ENCODE measurements at regions not wholly inside any gene's neighbourhood (a gene's known extent, or its start where the extent isn't known, plus 50 kb on each side); places are given as distances from the start of the nearest gene placed in this dataset.
A peak's percentile ranks its signal among the peaks of the same experiment; 100 is the strongest.

- Histone ChIP-seq H3K27ac (ENCODE audit: extremely low read depth, low read depth, low read length) (no peak overlapping the region), H3K4me3 (ENCODE audit: low read depth, low read length) (no peak overlapping the region), H3K36me3 (ENCODE audit: control insufficient read depth in 2 of 2, insufficient read depth in 1 of 2, low read length in 2 of 2) (no peaks in the 10 kb centered on the region), H3K4me1 (ENCODE audit: control insufficient read depth, insufficient read depth, low read length) (no peaks in the 10 kb centered on the region; the same call in 1 of the 2 replicates), H3K9me3 (ENCODE audit: control insufficient read depth, insufficient read depth, low read depth, low read length) (no peaks in the 10 kb centered on the region)
- ChIA-PET POLR2A (no interaction called here), CTCF (no interaction called here)
- TF ChIP-seq ZBTB26 (tag by site-specific recombination; optimal IDR thresholded peaks at IDR 0.05) (no peak), YY1 (tag by site-specific recombination; IDR thresholded peaks at IDR 0.05) (no peak), ZNF501 (tag by site-specific recombination; IDR thresholded peaks at IDR 0.05) (no peak), ZNF626 (tag by site-specific recombination; IDR thresholded peaks at IDR 0.05) (no peak), ZNF513 (tag by site-specific recombination; IDR thresholded peaks at IDR 0.05) (no peak), ZNF514 (tag by site-specific recombination; IDR thresholded peaks at IDR 0.05) (no peak), GFI1B (tag by site-specific recombination; IDR thresholded peaks at IDR 0.05) (no peak), ZNF214 (tag by site-specific recombination; IDR thresholded peaks at IDR 0.05; ENCODE audit: borderline replicate concordance) (no peak)
Observed at GRCh38 chr20:6953611-6954010, 186.1 kb downstream of the BMP2 start.

- H3K36me3 ChIP-seq (ENCODE audit: control insufficient read depth in 2 of 2, insufficient read depth in 1 of 2, low read length in 2 of 2): no peaks in the 10 kb centered on the region
- no peak overlapping the region for H3K4me3 ChIP-seq (ENCODE audit: low read depth, low read length)
- ChIA-PET POLR2A (no interaction called here), CTCF (no interaction called here)
- H3K4me1 ChIP-seq (ENCODE audit: control insufficient read depth, insufficient read depth, low read length): peaks cover 1% of the 10 kb centered on the region; the same call in 1 of the 2 replicates
- no peak for TF ChIP-seq RBAK (tag by site-specific recombination; IDR thresholded peaks at IDR 0.05)
- TF ChIP-seq ZNF239 (tag by site-specific recombination; IDR thresholded peaks at IDR 0.05): no peak
- peak; percentile 71 for TF ChIP-seq TRIM28 (IDR thresholded peaks at IDR 0.05; ENCODE audit: borderline replicate concordance, low read length)
- 0 out of 2 replicates have a peak, but pooled peaks have one; percentile 24 for TF ChIP-seq HOXD13 (CRISPR knock-in tag; IDR thresholded peaks at IDR 0.05; ENCODE audit: borderline replicate concordance)
- peak; percentile 48; the same call in 1 of the 2 replicates for TF ChIP-seq TCF7L2 (IDR thresholded peaks at IDR 0.05; ENCODE audit: borderline replicate concordance, low read depth, low read length)
- 0 out of 2 replicates have a peak, but pooled peaks have one; percentile 15 for TF ChIP-seq HIC1 (tag by site-specific recombination; IDR thresholded peaks at IDR 0.05)
- no peak overlapping the region for H3K27ac ChIP-seq (ENCODE audit: extremely low read depth, low read depth, low read length)
- H3K9me3 ChIP-seq (ENCODE audit: control insufficient read depth, insufficient read depth, low read depth, low read length): no peaks in the 10 kb centered on the region
Observed at GRCh38 chr20:6954219-6954618, 186.7 kb downstream of the BMP2 start.

GRCh38 chr20:6956056-6956455 is 188.6 kb downstream of the BMP2 start:
- Histone ChIP-seq H3K36me3 (ENCODE audit: control insufficient read depth in 2 of 2, insufficient read depth in 1 of 2, low read length in 2 of 2) (no peaks in the 10 kb centered on the region), H3K27ac (ENCODE audit: extremely low read depth, low read depth, low read length) (no peak overlapping the region), H3K4me1 (ENCODE audit: control insufficient read depth, insufficient read depth, low read length) (peaks cover 9% of the 10 kb centered on the region), H3K9me3 (ENCODE audit: control insufficient read depth, insufficient read depth, low read depth, low read length) (no peaks in the 10 kb centered on the region), H3K4me3 (ENCODE audit: low read depth, low read length) (no peak overlapping the region)
- ChIA-PET CTCF (interaction anchor here (1.2 kb wide), 1 partner anchor 126 kb away, joined by 3 read pairs; no protein-coding TSS in a partner anchor), POLR2A (interaction anchor here (0.6 kb wide), 2 partner anchors 81 to 181 kb away, joined by 4 to 5 read pairs; no protein-coding TSS in a partner anchor)
- TF ChIP-seq ZFP41 (tag by site-specific recombination; IDR thresholded peaks at IDR 0.05; ENCODE audit: borderline replicate concordance): no peak
- TF ChIP-seq ZNF549 (tag by site-specific recombination; IDR thresholded peaks at IDR 0.05): no peak
- TF ChIP-seq ZSCAN16 (tag by site-specific recombination; IDR thresholded peaks at IDR 0.05): no peak
- TF ChIP-seq ZNF791 (tag by site-specific recombination; IDR thresholded peaks at IDR 0.05): no peak
- no peak for TF ChIP-seq ZNF521 (tag by site-specific recombination; IDR thresholded peaks at IDR 0.05)
- TF ChIP-seq TRIM28 (IDR thresholded peaks at IDR 0.05; ENCODE audit: borderline replicate concordance, low read length): no peak
- no peak for TF ChIP-seq PRDM1 (tag by site-specific recombination; IDR thresholded peaks at IDR 0.05)
- no peak for TF ChIP-seq ZNF354C (tag by site-specific recombination; IDR thresholded peaks at IDR 0.05; ENCODE audit: borderline replicate concordance, low read depth)
- TF ChIP-seq ZNF704 (tag by site-specific recombination; IDR thresholded peaks at IDR 0.05): no peak
- TF ChIP-seq ZNF146 (tag by site-specific recombination; IDR thresholded peaks at IDR 0.05): no peak
- no peak for TF ChIP-seq ZNF776 (tag by site-specific recombination; IDR thresholded peaks at IDR 0.05; ENCODE audit: borderline replicate concordance)
